HEK293 (cell line): ENCODE measurements at regions not wholly inside any gene's neighbourhood (a gene's known extent, or its start where the extent isn't known, plus 50 kb on each side); places are given as distances from the start of the nearest gene placed in this dataset.
"Not testable (repeated sequence)": the region's sequence is repeated elsewhere in the genome, so short reads cannot be mapped to it uniquely, and the experiment has no call there.

Experiments
- CTCF ChIA-PET: fragments of 350-600 bp; formaldehyde crosslinking; extraction: SDS; loops from one replicate; lab custom pipeline; 2021; ENCODE audit warnings: antibody characterized with exemption; lab: Yijun Ruan, JAX
- POLR2A ChIA-PET: fragments of 300-600 bp; formaldehyde crosslinking; extraction: SDS; loops from one replicate; lab custom pipeline; 2020; ENCODE audit warnings: antibody characterized with exemption, inconsistent platforms; lab: Yijun Ruan, JAX
- H3K27ac ChIP-seq: fragments of 200-500 bp; sonication (Bioruptor generic); 2 replicates; pipeline ENCODE4 v1.5.1; 2014; ENCODE audit warnings: low read depth, low read length, control low read depth, inconsistent platforms; ENCODE audit errors: extremely low read depth
- H3K36me3 ChIP-seq, 2 experiments: fragments of 200-500 bp in 1 of 2; sonication (Bioruptor generic) in 1 of 2; 1 replicate in 1 of 2; 2 replicates in 1 of 2; pipeline ENCODE4 v1.5.1; 2014 to 2017; ENCODE audit warnings: inconsistent platforms in 2 of 2, low read length in 2 of 2; ENCODE audit not compliant: control insufficient read depth in 2 of 2, insufficient read depth in 1 of 2
- H3K4me1 ChIP-seq: fragments of 200-500 bp; sonication (Bioruptor generic); 2 replicates; pipeline ENCODE4 v1.5.1; 2014; ENCODE audit warnings: mild to moderate bottlenecking, low read length, inconsistent platforms; ENCODE audit not compliant: control insufficient read depth, insufficient read depth
- H3K4me3 ChIP-seq: 2 replicates; pipeline ENCODE4 v1.5.1; 2011; ENCODE audit warnings: low read depth, mild to moderate bottlenecking, control low read depth, low read length, moderate library complexity
- H3K9me3 ChIP-seq: fragments of 200-500 bp; sonication (Bioruptor generic); 2 replicates; pipeline ENCODE4 v1.5.1; 2014; ENCODE audit warnings: low read depth, low read length, inconsistent platforms; ENCODE audit not compliant: control insufficient read depth, insufficient read depth
- IKZF3 ChIP-seq: fragments of 450-650 bp; IDR thresholded peaks from 2 replicates; pipeline ENCODE4 v1.5.0; 2018; ENCODE audit warnings: missing biosample characterization, mild to moderate bottlenecking, missing genetic modification characterization, moderate library complexity
- OSR2 ChIP-seq: fragments of 450-650 bp; formaldehyde crosslinking; IDR thresholded peaks from 2 replicates; pipeline ENCODE4 v1.5.1; 2016; ENCODE audit warnings: missing biosample characterization, missing genetic modification characterization
- ZNF266 ChIP-seq: fragments of 450-650 bp; formaldehyde crosslinking; IDR thresholded peaks from 2 replicates; pipeline ENCODE4 v1.5.1; 2016; ENCODE audit warnings: missing biosample characterization, missing genetic modification characterization, low read depth
- ZNF274 ChIP-seq, 2 experiments: fragments of 200-500 bp in 1 of 2; fragments of 450-650 bp in 1 of 2; sonication (Bioruptor generic) in 1 of 2; formaldehyde crosslinking in 1 of 2; IDR thresholded peaks; 2 replicates each; pipeline versions ENCODE4 v1.5.1 to v1.6.1; 2014 to 2016; ENCODE audit warnings: borderline replicate concordance in 1 of 2, inconsistent platforms in 1 of 2, low read length in 1 of 2, missing biosample characterization in 1 of 2, missing genetic modification characterization in 1 of 2
- ZNF521 ChIP-seq: fragments of 450-650 bp; formaldehyde crosslinking; IDR thresholded peaks from 2 replicates; pipeline ENCODE4 v1.5.1; 2017; ENCODE audit warnings: missing biosample characterization, mild to moderate bottlenecking, missing genetic modification characterization
- ZNF544 ChIP-seq: fragments of 450-650 bp; formaldehyde crosslinking; IDR thresholded peaks from 2 replicates; pipeline ENCODE4 v1.5.0; 2017; ENCODE audit warnings: missing biosample characterization, missing genetic modification characterization
- ZNF600 ChIP-seq: fragments of 450-650 bp; formaldehyde crosslinking; IDR thresholded peaks from 2 replicates; pipeline ENCODE4 v1.5.1; 2016; ENCODE audit warnings: missing biosample characterization, missing genetic modification characterization
- ZNF785 ChIP-seq: fragments of 450-650 bp; formaldehyde crosslinking; IDR thresholded peaks from 2 replicates; pipeline ENCODE4 v1.5.1; 2016; ENCODE audit warnings: missing biosample characterization, missing genetic modification characterization
- ZSCAN23 ChIP-seq: fragments of 450-650 bp; formaldehyde crosslinking; IDR thresholded peaks from 2 replicates; pipeline ENCODE4 v1.5.1; 2016; ENCODE audit warnings: missing biosample characterization, missing genetic modification characterization
- TF ChIP-seq, protein P1 (sequence below): fragments of 450-650 bp; formaldehyde crosslinking; IDR thresholded peaks from 2 replicates; pipeline ENCODE4 v1.5.1; 2016; ENCODE audit warnings: missing biosample characterization, missing genetic modification characterization
- TF ChIP-seq, protein P2 (sequence below): fragments of 450-650 bp; formaldehyde crosslinking; IDR thresholded peaks from 2 replicates; pipeline ENCODE4 v1.5.1; 2016; ENCODE audit warnings: missing biosample characterization, missing genetic modification characterization
- TF ChIP-seq, protein P3 (sequence below): fragments of 450-650 bp; formaldehyde crosslinking; conservative IDR thresholded peaks from 2 replicates; pipeline ENCODE4 v1.5.1; 2016; ENCODE audit warnings: low read depth, missing biosample characterization, missing genetic modification characterization
- TF ChIP-seq, protein P4 (sequence below): fragments of 450-650 bp; formaldehyde crosslinking; IDR thresholded peaks from 2 replicates; pipeline ENCODE4 v1.5.1; 2016; ENCODE audit warnings: missing biosample characterization, missing genetic modification characterization
- TF ChIP-seq, protein P5 (sequence below): fragments of 450-650 bp; formaldehyde crosslinking; IDR thresholded peaks from 2 replicates; pipeline ENCODE4 v1.5.1; 2016; ENCODE audit warnings: missing biosample characterization, missing genetic modification characterization

DNA sequence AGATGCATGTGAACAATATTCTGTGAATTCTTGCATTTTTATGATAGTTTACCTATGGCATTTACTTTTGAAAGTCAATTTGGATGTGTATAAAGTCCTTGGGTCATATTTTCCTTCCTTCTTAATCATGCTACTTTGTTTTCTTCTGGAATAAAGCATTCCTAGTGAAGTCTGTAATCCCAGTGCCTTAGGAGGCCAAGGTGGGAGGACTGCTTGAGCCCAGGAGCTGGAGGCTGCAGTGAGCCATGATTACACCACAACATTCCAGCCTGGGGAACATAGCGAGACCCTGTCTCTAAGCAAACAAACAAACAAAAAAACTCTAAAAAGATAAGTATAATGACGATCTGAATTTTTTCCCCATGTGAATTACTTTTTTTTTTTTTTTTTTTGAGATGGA lies 69.7 kb upstream of the SYNCRIP start:
- CTCF ChIA-PET = interaction anchor here (0.6 kb wide), 1 partner anchor 32 kb away, joined by 3 read pairs; no protein-coding TSS in a partner anchor
- no peaks in the 10 kb centered on the region for H3K4me1 ChIP-seq
- H3K36me3 ChIP-seq = no peaks in the 10 kb centered on the region
- no peak overlapping the region for H3K4me3 ChIP-seq
- no peaks in the 10 kb centered on the region for H3K9me3 ChIP-seq
- POLR2A ChIA-PET = interaction anchor here (1.0 kb wide), 1 partner anchor 33 kb away, joined by 7 read pairs; no protein-coding TSS in a partner anchor
- H3K27ac ChIP-seq = no peak overlapping the region
- TF ChIP-seq ZNF600 (tag by site-specific recombination) = no peak
- TF ChIP-seq, protein P1, sequence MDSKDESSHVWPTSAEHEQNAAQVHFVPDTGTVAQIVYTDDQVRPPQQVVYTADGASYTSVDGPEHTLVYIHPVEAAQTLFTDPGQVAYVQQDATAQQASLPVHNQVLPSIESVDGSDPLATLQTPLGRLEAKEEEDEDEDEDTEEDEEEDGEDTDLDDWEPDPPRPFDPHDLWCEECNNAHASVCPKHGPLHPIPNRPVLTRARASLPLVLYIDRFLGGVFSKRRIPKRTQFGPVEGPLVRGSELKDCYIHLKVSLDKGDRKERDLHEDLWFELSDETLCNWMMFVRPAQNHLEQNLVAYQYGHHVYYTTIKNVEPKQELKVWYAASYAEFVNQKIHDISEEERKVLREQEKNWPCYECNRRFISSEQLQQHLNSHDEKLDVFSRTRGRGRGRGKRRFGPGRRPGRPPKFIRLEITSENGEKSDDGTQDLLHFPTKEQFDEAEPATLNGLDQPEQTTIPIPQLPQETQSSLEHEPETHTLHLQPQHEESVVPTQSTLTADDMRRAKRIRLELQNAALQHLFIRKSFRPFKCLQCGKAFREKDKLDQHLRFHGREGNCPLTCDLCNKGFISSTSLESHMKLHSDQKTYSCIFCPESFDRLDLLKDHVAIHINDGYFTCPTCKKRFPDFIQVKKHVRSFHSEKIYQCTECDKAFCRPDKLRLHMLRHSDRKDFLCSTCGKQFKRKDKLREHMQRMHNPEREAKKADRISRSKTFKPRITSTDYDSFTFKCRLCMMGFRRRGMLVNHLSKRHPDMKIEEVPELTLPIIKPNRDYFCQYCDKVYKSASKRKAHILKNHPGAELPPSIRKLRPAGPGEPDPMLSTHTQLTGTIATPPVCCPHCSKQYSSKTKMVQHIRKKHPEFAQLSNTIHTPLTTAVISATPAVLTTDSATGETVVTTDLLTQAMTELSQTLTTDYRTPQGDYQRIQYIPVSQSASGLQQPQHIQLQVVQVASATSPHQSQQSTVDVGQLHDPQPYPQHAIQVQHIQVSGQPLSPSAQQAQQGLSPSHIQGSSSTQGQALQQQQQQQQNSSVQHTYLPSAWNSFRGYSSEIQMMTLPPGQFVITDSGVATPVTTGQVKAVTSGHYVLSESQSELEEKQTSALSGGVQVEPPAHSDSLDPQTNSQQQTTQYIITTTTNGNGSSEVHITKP (tag by site-specific recombination) = no peak
- TF ChIP-seq OSR2 = no peak
- no peak for TF ChIP-seq ZNF521 (tag by site-specific recombination)
- no peak for TF ChIP-seq ZNF544 (tag by site-specific recombination)
- TF ChIP-seq IKZF3 (tag by site-specific recombination) = no peak
- no peak for TF ChIP-seq ZNF266
- TF ChIP-seq, protein P2, sequence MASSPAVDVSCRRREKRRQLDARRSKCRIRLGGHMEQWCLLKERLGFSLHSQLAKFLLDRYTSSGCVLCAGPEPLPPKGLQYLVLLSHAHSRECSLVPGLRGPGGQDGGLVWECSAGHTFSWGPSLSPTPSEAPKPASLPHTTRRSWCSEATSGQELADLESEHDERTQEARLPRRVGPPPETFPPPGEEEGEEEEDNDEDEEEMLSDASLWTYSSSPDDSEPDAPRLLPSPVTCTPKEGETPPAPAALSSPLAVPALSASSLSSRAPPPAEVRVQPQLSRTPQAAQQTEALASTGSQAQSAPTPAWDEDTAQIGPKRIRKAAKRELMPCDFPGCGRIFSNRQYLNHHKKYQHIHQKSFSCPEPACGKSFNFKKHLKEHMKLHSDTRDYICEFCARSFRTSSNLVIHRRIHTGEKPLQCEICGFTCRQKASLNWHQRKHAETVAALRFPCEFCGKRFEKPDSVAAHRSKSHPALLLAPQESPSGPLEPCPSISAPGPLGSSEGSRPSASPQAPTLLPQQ = no peak
- TF ChIP-seq, protein P3, sequence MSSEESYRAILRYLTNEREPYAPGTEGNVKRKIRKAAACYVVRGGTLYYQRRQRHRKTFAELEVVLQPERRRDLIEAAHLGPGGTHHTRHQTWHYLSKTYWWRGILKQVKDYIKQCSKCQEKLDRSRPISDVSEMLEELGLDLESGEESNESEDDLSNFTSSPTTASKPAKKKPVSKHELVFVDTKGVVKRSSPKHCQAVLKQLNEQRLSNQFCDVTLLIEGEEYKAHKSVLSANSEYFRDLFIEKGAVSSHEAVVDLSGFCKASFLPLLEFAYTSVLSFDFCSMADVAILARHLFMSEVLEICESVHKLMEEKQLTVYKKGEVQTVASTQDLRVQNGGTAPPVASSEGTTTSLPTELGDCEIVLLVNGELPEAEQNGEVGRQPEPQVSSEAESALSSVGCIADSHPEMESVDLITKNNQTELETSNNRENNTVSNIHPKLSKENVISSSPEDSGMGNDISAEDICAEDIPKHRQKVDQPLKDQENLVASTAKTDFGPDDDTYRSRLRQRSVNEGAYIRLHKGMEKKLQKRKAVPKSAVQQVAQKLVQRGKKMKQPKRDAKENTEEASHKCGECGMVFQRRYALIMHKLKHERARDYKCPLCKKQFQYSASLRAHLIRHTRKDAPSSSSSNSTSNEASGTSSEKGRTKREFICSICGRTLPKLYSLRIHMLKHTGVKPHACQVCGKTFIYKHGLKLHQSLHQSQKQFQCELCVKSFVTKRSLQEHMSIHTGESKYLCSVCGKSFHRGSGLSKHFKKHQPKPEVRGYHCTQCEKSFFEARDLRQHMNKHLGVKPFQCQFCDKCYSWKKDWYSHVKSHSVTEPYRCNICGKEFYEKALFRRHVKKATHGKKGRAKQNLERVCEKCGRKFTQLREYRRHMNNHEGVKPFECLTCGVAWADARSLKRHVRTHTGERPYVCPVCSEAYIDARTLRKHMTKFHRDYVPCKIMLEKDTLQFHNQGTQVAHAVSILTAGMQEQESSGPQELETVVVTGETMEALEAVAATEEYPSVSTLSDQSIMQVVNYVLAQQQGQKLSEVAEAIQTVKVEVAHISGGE (tag by site-specific recombination) = no peak
- TF ChIP-seq, protein P4, sequence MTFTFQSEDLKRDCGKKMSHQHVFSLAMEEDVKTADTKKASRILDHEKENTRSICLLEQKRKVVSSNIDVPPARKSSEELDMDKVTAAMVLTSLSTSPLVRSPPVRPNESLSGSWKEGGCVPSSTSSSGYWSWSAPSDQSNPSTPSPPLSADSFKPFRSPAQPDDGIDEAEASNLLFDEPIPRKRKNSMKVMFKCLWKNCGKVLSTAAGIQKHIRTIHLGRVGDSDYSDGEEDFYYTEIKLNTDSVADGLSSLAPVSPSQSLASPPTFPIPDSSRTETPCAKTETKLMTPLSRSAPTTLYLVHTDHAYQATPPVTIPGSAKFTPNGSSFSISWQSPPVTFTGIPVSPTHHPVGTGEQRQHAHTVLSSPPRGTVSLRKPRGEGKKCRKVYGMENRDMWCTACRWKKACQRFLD (tag by site-specific recombination) = no peak
- no peak for TF ChIP-seq ZSCAN23 (tag by site-specific recombination)
- TF ChIP-seq, protein P5, sequence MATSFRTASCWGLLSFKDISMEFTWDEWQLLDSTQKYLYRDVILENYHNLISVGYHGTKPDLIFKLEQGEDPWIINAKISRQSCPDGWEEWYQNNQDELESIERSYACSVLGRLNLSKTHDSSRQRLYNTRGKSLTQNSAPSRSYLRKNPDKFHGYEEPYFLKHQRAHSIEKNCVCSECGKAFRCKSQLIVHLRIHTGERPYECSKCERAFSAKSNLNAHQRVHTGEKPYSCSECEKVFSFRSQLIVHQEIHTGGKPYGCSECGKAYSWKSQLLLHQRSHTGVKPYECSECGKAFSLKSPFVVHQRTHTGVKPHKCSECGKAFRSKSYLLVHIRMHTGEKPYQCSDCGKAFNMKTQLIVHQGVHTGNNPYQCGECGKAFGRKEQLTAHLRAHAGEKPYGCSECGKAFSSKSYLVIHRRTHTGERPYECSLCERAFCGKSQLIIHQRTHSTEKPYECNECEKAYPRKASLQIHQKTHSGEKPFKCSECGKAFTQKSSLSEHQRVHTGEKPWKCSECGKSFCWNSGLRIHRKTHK = no peak
- no peak for TF ChIP-seq ZNF274 (IDR thresholded peaks at IDR 0.05; ENCODE audit: low read length)
- no peak for TF ChIP-seq ZNF274 (tag by site-specific recombination; IDR thresholded peaks at IDR 0.05; ENCODE audit: borderline replicate concordance)
- no peak for TF ChIP-seq ZNF785 (tag by site-specific recombination)

DNA sequence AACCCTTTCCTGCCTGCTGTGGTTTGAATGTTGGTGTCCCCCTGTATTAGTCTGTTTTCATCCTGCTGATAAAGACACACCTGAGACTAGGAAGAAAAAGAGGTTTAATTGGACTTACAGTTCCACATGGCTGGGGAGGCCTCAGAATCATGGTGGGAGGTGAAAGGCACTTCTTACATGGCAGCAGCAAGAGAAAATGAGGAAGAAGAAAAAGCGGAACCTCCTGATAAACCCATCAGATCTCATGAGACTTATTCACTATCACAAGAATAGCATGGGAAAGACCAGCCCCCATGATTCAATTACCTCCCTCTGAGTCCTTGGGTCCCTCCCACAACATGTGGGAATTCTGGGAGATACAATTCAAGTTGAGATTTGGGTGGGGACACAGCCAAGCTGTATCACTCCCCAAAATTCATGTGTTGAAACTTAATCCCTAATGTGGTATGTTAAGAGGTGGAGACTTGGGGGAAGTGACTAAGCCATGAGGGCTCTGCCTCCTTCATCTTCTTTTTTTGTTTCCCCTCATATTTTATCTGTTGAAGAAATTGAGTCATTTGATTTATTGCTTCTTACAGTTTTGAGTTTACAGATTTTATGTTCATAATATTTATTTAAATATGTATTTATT lies 64.9 kb upstream of the SYNCRIP start:
- H3K36me3 ChIP-seq, H3K9me3 ChIP-seq, H3K4me3 ChIP-seq, POLR2A ChIA-PET, H3K27ac ChIP-seq, H3K4me1 ChIP-seq: not testable (repeated sequence)
- CTCF ChIA-PET = interaction anchor here (0.6 kb wide), 1 partner anchor 14 kb away, joined by 3 read pairs; no protein-coding TSS in a partner anchor
